Stimulated activated CD4-positive, alpha-beta T cell treated with anti-CD3 and anti-CD28 coated beads, TNF-alpha, amount 100 ng/mL, for 4 hours (primary cell): ENCODE measurements at regions not wholly inside any gene's neighbourhood (a gene's known extent, or its start where the extent isn't known, plus 50 kb on each side); places are given as distances from the start of the nearest gene placed in this dataset.
"Not testable (repeated sequence)": the region's sequence is repeated elsewhere in the genome, so short reads cannot be mapped to it uniquely, and the experiment has no call there.

Experiments used
- DNase-seq, 3 experiments: peaks; one replicate each; pipeline ENCODE4 v3.0.0-alpha.2; 2020; ENCODE audit warnings: low read depth in 3 of 3

DNA sequence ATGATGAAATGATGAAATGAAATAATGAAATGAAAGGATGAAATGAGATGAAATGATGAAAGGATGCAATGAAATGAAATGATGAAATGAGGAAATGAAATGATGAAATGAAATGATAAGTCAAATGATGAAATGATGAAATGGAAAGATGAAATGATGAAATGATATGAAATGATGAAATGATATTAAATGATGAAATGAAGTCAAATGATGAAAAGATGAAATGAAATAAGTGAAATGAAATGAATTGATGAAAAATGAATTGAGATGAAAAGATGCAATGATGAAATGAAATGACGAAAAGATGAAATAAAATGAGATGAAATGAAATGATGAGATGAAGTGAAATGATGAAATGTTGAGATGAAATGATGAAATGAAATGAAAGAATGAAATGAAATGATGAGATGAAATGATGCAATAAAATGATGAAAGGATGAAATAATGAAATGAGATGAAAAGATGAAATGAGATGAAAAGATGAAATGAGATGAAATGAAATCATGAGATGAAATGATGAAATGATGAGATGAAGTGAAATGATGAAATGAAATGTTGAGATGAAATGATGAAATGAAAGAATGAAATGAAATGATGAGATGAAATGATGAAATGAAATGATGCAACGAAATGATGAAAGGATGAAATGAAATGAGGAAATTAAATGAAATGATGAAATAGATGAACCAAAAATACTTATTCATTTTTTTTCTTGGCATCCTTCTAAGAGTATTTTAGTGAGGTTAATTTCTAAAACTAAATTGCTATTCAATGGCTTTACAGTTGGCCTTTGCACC, 139.8 kb upstream of the ERV3-1 start:
- DNase-seq: not testable (repeated sequence)

DNA sequence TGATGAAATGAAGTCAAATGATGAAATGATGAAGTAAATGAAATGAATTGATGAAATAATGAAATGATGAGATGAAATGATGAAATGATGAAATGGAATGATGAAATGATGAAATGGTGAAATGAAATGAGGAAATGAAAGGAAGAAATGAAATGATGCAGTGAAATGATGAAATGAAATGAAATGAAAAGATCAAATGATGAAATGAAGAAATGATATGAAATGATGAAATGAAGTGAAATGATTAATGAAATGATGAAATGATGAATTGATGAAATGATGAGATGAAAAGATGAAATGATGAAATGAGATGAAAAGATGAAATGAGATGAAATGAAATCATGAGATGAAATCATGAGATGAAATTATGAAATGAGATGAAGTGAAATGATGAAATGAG, 139.2 kb upstream of the ERV3-1 start:
- not testable (repeated sequence) for DNase-seq

DNA sequence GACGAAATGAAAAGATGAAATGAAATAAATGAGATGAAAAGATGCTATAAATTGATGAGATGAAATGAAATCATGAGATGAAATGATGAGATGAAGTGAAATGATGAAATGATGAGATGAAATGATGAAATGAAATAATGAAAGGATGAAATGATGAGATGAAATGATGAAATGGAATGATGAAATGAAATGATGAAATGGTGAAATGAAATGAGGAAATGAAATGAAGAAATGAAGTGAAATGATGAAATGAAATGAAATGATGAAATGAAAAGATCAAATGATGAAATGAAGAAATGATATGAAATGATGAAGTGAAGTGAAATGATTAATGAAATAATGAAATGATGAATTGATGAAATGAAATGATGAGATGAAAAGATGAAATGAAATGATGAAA, 138.5 kb upstream of the ERV3-1 start:
- DNase-seq: not testable (repeated sequence)

DNA sequence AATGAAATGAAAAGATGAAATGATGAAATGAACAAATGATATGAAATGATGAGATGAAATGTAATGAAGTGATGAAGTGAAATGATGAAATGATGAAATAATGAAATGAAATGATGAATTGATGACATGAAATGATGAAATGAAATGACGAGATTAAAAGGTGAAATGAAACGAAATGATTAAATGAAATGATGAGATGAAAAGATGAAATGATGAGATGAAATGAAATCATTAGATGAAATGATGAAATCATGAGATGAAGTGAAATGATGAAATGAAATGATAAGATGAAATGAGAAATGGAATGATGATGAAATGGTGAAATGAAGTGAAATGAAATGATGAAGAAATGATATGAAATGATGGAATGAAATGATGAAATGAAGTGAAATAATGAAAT, 138.1 kb upstream of the ERV3-1 start:
- not testable (repeated sequence) for DNase-seq

DNA sequence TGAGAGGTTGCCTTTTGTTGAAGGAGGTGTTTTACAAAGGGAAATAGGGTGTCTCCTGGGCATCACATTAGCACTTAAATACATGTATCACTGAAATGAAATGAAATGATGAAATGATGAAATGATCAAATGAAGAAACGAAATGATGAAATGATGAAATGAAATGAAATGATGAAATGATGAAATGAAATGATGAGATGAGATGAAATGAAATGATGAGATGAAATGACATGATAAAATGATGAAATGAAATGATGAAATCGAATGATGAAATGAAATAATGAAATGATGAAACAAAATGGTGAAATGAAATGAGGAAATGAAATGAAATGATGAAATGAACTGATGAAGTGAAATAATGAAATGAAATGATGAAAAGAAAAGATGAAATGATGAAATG, 137.6 kb upstream of the ERV3-1 start:
- DNase-seq: not testable (repeated sequence)

DNA sequence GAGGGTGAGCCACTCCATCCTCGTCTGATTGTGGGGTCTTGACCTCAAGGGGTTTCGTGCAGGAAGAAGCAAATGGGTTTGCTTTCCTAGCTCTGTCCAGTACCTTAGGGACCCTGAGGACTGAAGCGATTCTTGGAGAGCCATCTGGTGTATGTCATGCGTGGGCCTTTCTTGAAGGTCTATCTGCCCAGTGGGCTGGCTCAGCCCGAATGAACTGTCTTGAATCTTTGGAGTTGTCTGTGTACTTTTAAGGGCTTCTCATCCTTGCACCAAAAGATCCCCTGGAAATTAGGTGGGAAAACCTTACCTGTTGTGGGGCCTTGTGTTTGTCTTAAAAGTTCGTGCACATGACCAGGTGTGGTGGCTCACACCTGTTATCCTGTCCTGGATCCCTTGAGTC, 135.4 kb upstream of the ERV3-1 start:
- not testable (repeated sequence) for DNase-seq

DNA sequence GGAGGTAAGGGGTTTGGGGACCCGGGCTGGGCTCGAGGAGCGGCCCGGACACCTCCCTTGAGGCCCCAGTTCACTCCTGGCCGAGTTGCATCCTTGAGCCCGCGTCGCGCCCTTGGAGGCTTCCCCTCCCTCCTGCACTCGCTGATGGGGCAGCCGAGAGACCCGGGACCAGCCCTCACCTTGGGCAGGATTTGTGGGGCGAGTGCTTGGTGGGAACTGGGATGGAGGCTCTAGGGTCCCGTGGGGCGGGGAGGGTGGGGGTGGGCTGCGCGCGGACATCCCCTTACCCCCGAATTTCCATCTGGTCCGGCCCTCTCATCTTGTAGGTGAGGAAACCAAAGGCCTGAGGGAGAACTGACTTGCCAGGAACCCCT, 134.9 kb upstream of the ERV3-1 start:
- not testable (repeated sequence) for DNase-seq

DNA sequence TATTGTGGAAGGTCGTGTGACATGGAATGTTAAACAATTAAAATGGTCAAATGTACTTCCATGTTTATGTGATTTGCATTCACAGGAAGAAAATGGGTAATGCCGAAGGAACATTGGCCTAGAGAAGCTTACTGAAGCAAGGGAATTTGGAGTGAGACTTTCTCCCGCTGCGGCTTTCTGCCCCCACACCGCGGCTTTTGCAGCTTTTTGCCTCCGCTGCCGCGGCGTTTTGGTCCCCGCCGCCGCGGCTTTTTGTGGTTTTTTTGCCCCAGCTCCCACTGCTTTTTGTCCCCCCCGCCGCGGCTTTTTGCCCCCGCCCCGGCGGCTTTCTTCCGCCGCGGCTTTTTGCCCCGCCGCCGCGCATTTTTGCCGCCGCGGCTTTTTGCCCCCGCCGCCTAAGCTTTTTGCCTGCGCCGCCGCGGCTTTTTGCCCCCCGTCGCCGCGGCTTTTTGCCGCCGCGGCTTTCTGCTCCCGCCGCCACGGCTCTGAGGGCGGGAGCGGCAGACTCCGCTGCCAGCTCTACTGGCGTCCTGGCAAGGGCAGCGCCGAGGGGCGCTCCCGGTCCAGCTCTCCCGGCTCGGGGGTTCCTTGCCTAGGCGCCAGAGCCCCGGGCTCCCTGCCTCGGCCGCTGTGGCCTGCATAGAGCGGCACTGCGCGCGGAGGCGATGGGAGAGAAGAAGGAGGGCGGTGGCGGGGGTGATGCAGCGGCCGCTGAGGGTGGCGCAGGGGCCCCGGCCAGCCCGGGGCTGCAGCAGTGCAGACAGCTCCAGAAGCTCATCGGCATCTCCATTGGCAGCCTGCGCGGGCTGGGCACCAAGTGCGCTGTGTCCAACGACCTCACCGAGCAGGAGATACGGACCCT, 134.3 kb upstream of the ERV3-1 start:
- not testable (repeated sequence) for DNase-seq

DNA sequence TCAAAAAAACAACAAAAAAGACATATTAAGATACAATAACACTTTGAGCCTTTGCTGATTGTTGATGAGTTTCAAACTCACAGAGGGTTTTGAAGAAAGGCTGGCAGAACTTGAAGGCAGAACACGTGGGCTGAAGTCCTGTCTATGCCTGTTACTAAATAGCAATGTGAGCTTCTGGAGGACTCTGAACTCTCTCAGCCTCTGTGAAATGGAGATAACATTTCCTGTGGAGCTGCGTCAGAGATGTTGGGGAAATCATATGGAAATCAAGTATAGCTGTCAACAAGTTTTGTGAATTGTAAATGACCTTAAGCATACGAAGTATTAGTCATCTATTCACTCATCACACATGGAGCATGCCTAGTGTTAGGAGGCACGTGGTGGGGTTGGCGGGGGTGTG, 130.4 kb upstream of the ERV3-1 start:
- DNase-seq: not testable (repeated sequence)

DNA sequence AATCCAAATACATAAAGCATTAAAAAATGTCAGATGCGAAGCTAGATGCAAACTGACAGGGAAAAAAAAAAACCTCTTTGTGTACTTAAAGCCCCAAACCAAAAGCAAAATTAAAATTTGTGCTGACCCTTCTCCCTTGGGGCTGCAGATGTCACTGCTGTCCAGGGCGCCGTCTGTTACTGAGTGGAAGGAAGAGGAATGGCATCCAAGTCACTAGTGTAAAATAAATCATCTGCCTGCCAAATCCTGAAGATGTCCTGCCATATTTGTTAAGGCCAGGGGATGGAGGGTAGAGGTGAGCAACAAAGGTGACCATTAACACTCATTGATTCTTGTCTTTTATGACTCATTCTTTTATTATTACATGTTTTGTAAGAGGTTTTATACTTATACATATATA, 126.6 kb upstream of the ERV3-1 start:
- DNase-seq: not testable (repeated sequence)

DNA sequence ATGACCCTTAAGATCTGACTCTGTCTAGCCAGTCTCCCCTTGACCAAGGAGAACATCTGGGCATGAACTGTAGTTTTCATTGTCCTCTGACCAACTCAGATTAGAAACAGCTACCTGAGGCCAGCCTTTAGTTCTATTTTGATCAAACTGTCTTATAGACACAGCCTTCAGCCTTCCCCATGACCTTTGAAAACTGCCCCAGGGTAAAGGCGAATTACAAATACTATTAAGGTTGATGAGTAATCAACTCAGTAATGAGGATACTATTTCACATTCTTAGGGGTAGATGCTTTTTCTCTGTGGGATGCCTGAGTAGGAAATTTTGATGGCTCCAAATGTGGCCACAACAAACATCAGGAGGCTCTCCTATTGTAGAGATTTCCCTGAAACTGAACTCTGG, 125.8 kb upstream of the ERV3-1 start:
- DNase-seq: not testable (repeated sequence)

DNA sequence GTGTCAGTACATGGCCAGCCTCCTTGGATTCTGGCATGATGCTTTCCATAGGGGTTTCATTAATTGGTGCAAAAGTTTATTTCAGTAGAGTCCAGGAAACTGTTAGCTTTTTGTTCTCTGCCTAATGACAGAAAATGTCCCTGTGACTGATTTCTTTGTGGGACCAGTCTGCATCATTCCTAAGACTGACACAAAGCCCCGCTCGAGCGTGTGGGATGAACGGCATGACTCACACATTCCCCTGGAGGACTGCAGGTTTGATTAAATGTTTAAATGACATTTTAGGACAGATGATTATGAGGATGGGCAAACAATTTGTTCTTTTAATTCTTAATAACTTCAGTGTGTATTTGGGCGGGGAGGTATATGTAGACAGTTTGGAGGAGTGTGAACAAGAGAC, 120.9 kb upstream of the ERV3-1 start:
- not testable (repeated sequence) for DNase-seq

DNA sequence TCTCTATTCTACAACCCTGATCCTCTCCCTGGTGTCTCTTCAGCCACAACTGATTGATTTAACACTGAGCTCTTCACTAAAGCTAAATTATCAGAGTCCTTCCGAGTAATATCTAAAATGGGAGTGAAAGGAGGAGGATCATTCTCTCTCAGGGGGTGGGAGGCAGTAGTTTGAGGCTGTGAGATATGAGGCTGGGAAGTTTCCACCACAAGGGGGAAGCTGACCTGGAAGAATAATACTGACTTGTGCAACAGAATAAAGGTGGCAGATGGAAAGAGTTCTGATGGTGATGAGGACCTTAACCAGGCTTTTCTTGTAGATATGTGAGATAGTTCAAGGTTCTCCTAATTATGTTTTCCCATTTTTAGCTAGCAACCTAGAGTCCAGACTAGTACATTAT, 118.1 kb upstream of the ERV3-1 start:
- DNase-seq: not testable (repeated sequence)

DNA sequence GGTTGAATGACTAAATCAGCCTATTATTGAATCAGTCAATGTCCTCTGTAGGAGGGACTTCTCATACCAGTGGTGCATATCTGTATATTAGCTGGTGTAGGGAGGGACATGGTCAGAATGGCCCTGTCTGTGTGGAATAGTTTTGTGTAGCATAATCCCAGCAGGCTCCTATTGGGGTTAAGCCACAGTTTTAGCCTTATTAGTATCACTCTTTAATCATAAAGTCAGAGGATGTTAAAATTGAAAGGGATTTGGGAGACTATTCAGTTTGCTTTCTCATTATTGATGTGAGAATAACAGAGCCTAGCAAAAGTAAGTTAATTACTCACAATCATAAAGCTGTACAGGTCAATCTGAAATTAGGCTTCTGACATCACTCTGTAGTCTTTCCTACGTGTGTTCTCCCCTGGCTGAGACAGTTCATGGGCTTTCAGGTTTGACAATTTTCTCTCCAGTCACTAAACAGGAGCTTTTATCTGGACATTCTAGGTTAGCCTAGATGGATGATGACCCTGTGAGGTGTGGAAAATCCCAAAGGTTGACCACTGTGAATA, 99.2 kb upstream of the ERV3-1 start:
- DNase-seq: not testable (repeated sequence)

DNA sequence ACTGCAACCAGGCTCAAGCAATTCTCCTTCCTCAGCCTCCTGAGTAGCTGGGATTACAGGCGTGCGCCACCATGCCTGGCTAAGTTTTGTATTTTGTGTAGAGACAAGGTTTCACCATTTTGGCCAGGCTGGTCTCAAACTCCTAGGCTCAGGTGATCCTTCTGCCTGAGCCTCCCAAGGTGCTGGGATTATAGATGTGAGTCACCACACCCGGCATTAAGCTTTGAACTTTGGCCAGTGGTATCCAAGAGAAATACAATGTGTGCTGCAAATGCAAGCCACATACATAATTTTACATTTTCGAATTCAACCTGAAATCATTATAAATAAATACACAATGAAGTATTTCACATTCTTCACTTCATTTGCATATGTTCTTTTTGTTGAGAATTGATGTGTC, 94.0 kb upstream of the ERV3-1 start:
- DNase-seq: not testable (repeated sequence)

DNA sequence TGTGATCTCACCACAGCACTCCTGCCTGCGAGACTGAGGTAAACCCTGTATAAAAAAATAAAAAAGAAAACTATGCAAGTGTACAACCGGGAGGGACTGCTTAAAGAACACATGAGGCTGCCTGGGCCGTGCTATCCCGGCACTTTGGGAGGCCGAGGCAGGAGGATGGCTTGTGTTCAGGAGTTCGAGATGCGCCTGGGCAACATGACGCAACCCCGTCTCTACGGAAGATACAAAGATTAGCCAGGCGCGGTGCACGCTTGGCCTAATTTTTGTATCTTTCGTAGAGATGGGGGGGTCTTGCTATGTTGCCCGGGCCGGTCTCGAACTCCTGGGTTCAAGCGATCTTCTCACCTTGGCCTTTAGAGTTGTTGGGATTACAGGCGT, 75.2 kb upstream of the ERV3-1 start:
- DNase-seq: not testable (repeated sequence)

DNA sequence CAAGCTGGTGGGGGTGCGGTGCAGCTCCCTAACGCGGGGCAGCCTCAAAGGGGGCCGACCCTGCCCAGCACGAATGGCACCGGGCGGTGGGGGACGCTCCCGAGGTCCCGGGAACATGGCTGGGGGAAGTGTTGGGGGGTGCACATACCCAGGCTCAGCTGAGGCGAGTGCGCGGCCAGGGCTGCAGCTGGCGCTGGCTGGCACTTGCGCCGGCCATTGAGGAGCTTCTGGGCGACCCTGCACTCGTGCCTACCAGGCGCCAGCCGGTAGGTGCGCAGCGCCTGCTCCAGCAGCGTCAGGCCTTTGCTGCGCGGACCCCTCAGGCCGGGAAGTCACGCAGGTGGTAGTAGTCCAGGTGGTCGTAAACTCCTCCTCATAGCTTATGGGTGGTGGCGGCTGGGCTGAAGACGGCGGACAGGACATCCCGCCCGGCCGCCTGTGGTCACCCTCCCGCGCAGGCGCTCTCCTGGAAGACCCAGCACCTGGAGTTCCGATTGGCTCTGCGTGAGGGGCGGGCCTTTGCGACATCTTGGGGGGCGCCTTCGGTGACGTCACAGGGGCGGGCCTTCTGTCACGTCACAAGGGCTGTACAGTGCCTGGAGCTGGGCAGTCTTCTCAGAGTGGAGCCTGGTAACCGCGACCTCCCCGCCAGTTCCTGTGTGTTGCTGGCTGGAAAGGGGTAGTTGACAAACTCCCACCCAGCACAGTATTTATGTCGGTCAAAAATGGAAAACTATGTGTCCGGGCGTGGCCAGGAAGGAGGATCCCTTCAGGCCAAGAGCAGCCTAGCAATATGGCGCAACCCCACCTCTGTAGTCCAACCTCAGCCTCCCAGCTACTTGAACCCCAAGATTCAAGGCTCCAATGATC, 74.5 kb upstream of the ERV3-1 start:
- DNase-seq: peak; percentile 62 to 85 (median 79)

DNA sequence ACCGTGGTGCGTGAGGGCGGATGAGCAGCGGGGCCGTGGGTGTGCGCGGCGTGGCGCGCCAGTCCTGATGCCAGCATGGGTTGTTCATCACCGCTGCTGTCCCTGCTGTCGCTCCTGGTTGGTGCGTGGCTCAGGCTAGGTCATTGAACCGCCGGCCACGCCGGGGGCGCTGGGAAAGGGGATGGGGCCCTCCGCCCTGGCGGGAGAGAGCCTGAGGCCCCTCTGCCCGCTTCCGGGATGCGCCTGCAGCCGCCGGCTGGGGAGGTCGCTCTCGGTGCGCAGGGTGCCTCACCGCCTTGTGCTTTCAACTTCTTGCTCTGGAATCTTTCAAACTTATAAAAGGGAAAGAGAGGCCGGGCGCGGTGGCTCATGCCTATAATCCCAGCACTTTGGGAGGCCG, 68.5 kb upstream of the ERV3-1 start:
- DNase-seq: not testable (repeated sequence)

DNA sequence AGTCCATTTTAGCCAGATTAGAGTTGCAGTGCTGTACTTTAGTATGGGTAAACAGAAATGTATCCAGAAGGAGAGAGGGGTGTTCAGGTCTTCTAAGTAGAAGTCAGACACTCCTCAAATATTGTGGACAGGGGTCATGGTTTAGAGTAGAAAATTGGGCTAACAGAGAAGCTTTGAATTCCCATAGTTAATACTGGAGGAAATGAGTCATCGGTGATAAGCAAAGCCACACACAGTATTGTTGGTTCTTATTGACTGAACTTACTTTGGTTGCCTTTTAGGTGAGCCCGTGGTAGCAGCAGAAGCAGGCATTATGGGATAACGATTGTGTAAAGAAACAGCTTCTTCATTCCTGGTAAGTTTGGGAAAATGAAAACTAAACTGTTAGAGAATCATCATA, 66.7 kb upstream of the ERV3-1 start:
- DNase-seq: not testable (repeated sequence)

DNA sequence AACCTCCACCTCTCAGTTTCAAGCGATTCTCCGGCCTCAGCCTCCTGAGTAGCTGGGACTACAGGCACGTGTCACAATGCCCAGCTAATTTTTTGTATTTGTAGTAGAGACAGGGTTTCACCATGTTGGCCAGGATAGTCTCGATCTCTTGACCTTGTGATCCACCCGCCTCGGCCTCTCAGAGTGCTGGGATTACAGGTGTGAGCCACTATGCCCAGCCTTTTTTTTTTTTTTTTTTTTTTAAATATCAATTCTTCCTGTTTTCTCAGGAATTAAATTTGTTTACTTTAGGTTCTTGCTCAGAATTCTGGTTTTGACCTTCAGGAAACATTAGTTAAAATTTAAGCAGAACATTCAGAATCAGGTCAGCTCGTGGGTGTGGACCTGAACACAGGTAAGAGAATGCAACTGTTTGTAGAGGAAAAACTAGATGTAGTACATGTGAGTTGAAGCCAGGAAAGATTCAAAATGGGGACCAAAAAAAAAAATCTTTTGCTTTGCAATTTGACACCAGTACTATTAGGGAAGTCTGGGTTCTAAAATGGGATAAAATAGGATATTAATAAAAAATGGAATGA, 65.5 kb upstream of the ERV3-1 start:
- DNase-seq: not testable (repeated sequence)

DNA sequence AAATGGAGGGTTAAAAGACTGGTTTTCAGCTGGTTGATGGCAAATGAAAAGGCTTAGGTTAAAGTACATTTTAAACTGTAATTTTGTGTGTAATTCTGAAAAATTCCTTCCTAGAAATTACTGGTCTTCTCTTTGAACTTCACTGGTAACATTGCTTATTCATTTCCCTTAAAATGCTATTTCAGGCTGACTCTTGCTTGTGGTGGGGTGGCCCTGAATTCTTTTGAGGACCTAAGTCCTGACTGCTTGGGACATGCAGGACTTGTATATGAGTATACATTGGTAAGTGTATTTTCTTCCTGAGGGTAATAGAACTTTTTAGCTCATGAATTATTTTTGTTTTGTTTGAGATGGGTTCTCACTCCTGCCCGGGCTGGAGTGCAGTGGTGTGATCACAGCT, 63.0 kb upstream of the ERV3-1 start:
- DNase-seq: not testable (repeated sequence)
